DOHH2 (cell line): ENCODE measurements at regions not wholly inside any gene's neighbourhood (a gene's known extent, or its start where the extent isn't known, plus 50 kb on each side); places are given as distances from the start of the nearest gene placed in this dataset.

ENCODE experiments used
- H3F3A ChIP-seq: fragments of 200-600 bp; sonication (generic), shearing (Covaris generic); 2 replicates; pipeline ENCODE4 v1.6.0; 2016; ENCODE audit warnings: antibody characterized with exemption, mild to moderate bottlenecking; ENCODE audit not compliant: control insufficient read depth, insufficient read depth
- H3K27ac ChIP-seq: fragments of 200-600 bp; sonication (generic); 2 replicates; pipeline ENCODE4 v1.5.1; 2014; ENCODE audit warnings: low read depth, mild to moderate bottlenecking, low read length, moderate library complexity
- H3K27me3 ChIP-seq: fragments of 200-600 bp; sonication (generic); 2 replicates; pipeline ENCODE4 v1.6.1; 2014; ENCODE audit warnings: mild to moderate bottlenecking, low read length, mixed read lengths; ENCODE audit not compliant: control insufficient read depth
- H3K36me3 ChIP-seq: fragments of 200-600 bp; sonication (generic); 2 replicates; pipeline ENCODE4 v1.6.1; 2014; ENCODE audit warnings: mild to moderate bottlenecking, low read length, moderate library complexity, mixed read lengths; ENCODE audit not compliant: control insufficient read depth
- H3K4me1 ChIP-seq: fragments of 200-600 bp; sonication (generic); 2 replicates; pipeline ENCODE4 v1.6.1; 2014; ENCODE audit warnings: mild to moderate bottlenecking, low read length, mixed read lengths; ENCODE audit not compliant: control insufficient read depth
- H3K4me2 ChIP-seq: fragments of 200-600 bp; sonication (generic); 2 replicates; pipeline ENCODE4 v1.6.0; 2014; ENCODE audit warnings: mild to moderate bottlenecking, low read length, moderate library complexity
- H3K4me3 ChIP-seq: fragments of 200-600 bp; sonication (generic); 2 replicates; pipeline ENCODE4 v1.5.1; 2014; ENCODE audit warnings: mild to moderate bottlenecking, low read length, mixed read lengths
- H3K79me2 ChIP-seq: fragments of 200-600 bp; sonication (generic); 2 replicates; pipeline ENCODE4 v1.6.1; 2014; ENCODE audit warnings: mild to moderate bottlenecking, low read length, mixed read lengths; ENCODE audit not compliant: control insufficient read depth
- H3K9me2 ChIP-seq: fragments of 200-600 bp; sonication (generic); replicated peaks from 2 replicates; pipeline ENCODE4 v1.6.1; 2014; ENCODE audit warnings: mild to moderate bottlenecking, low read length, mixed read lengths; ENCODE audit not compliant: control insufficient read depth
- H3K9me3 ChIP-seq: fragments of 200-600 bp; sonication (generic); 2 replicates; pipeline ENCODE4 v1.6.1; 2014; ENCODE audit warnings: antibody characterized with exemption, low read length, mixed read lengths; ENCODE audit not compliant: control insufficient read depth, insufficient read depth
- H4K20me1 ChIP-seq: fragments of 200-600 bp; sonication (generic); 2 replicates; pipeline ENCODE4 v1.6.0; 2014; ENCODE audit warnings: low read depth, mild to moderate bottlenecking, antibody characterized with exemption, low read length, moderate library complexity; ENCODE audit not compliant: control insufficient read depth, insufficient read depth
- CTCF ChIP-seq: fragments of 200-600 bp; sonication (generic); IDR thresholded peaks from one replicate; pipeline ENCODE4 v1.5.1; 2014; ENCODE audit warnings: antibody characterized with exemption, mild to moderate bottlenecking, low read depth, low read length; ENCODE audit not compliant: poor library complexity, severe bottlenecking
- EZH2phosphoT487 ChIP-seq: fragments of 200-600 bp; sonication (generic); IDR thresholded peaks from 2 replicates; pipeline ENCODE4 v1.6.1; 2017; ENCODE audit warnings: borderline replicate concordance, mild to moderate bottlenecking, antibody characterized with exemption, low read length, moderate library complexity, mixed read lengths

- Histone ChIP-seq H3K4me3 (no peak overlapping the region), H3F3A (no peaks in the 10 kb centered on the region), H3K9me2 (no peaks in the 10 kb centered on the region), H3K79me2 (no peaks in the 10 kb centered on the region), H4K20me1 (no peaks in the 10 kb centered on the region), H3K27ac (no peak overlapping the region), H3K4me1 (no peaks in the 10 kb centered on the region), H3K9me3 (no peaks in the 10 kb centered on the region), H3K4me2 (no peak overlapping the region), H3K27me3 (no peaks in the 10 kb centered on the region), H3K36me3 (no peaks in the 10 kb centered on the region)
- TF ChIP-seq CTCF (no peak), EZH2phosphoT487 (no peak)
These were observed 402.9 kb downstream of the RWDD3 start for GRCh38 chr1:95636897-95637296.

- H3K9me3 ChIP-seq = no peaks in the 10 kb centered on the region
- no peaks in the 10 kb centered on the region for H4K20me1 ChIP-seq
- H3K4me1 ChIP-seq = no peaks in the 10 kb centered on the region
- TF ChIP-seq EZH2phosphoT487 (no peak), CTCF (no peak)
- H3K79me2 ChIP-seq = no peaks in the 10 kb centered on the region
- no peaks in the 10 kb centered on the region for H3K36me3 ChIP-seq
- no peaks in the 10 kb centered on the region for H3K27me3 ChIP-seq
- no peaks in the 10 kb centered on the region for H3K9me2 ChIP-seq
- no peaks in the 10 kb centered on the region for H3F3A ChIP-seq
- no peak overlapping the region for H3K4me3 ChIP-seq
- H3K4me2 ChIP-seq = no peak overlapping the region
- no peak overlapping the region for H3K27ac ChIP-seq
These were observed 406.7 kb downstream of the RWDD3 start for GRCh38 chr1:95640746-95641145.

GRCh38 chr1:95641386-95641785 is 407.4 kb downstream of the RWDD3 start:
- Histone ChIP-seq H3K4me3 (no peak overlapping the region), H3K4me2 (no peak overlapping the region), H3K4me1 (no peaks in the 10 kb centered on the region), H3K27me3 (no peaks in the 10 kb centered on the region), H3K36me3 (no peaks in the 10 kb centered on the region), H3K27ac (no peak overlapping the region), H3K9me2 (no peaks in the 10 kb centered on the region), H3K9me3 (no peaks in the 10 kb centered on the region), H4K20me1 (no peaks in the 10 kb centered on the region), H3F3A (no peaks in the 10 kb centered on the region), H3K79me2 (no peaks in the 10 kb centered on the region)
- TF ChIP-seq CTCF = no peak
- TF ChIP-seq EZH2phosphoT487 = no peak

GRCh38 chr1:95642035-95642434 is 408.0 kb downstream of the RWDD3 start:
- no peak for TF ChIP-seq CTCF
- TF ChIP-seq EZH2phosphoT487 = no peak
- H3K4me1 ChIP-seq = no peaks in the 10 kb centered on the region
- H3K9me2 ChIP-seq = no peaks in the 10 kb centered on the region
- no peaks in the 10 kb centered on the region for H3K79me2 ChIP-seq
- no peaks in the 10 kb centered on the region for H3K36me3 ChIP-seq
- no peak overlapping the region for H3K4me3 ChIP-seq
- H4K20me1 ChIP-seq = no peaks in the 10 kb centered on the region
- H3K4me2 ChIP-seq = no peak overlapping the region
- H3K9me3 ChIP-seq = no peaks in the 10 kb centered on the region
- H3K27ac ChIP-seq = no peak overlapping the region
- H3F3A ChIP-seq = no peaks in the 10 kb centered on the region
- no peaks in the 10 kb centered on the region for H3K27me3 ChIP-seq
